ENCODE measurements at regions not wholly inside any gene's neighbourhood (a gene's known extent, or its start where the extent isn't known, plus 50 kb on each side); places are given as distances from the start of the nearest gene placed in this dataset.
"Not testable (repeated sequence)": the region's sequence is repeated elsewhere in the genome, so short reads cannot be mapped to it uniquely, and the experiment has no call there.

DNA sequence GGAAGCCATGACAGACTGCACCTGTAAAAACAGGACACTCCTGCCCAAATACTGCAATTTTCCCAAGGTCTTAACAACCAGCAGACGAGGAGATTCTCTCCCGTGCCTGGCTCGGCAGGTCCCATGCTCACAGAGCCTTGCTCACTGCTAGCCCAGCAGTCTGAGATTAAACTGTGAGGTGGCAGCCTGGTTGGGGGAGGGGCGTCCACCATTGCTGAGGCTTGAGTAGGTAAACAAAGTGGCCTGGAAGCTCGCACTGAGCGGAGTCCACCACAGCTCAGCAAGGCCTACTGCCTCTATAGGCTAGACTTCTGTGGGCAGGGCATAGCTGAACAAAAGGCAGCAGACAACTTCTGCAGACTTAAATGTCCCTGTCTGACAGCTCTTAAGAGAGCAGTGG is 80.3 kb downstream of the ANXA5 start:
- not testable (repeated sequence) for H3K4me3 ChIP-seq (ENCODE audit: low read length); DNase-seq (ENCODE audit: low read depth, low spot score)

DNA sequence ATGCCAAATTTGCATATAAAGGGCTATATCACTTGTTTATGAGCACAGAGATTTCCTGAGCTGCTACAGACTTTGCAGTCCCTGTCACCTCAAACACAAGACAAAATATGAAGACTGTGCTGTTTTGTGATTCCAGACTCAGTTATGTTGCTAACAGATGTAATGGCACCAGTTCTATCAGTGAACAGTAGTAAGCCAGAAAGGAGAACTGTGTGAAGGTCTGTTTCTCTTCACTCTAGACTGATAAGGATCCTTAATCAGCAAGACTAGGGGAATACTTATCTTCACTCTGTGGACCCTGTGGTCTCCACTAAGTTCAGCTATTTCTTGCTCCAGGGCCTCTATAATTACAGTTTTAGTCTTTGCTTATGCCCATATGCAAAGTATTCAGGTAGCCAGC is 82.7 kb downstream of the ANXA5 start:
- no peak for DNase-seq (ENCODE audit: low read depth, low spot score)
- no peak overlapping the region for H3K4me3 ChIP-seq (ENCODE audit: low read length)

DNA sequence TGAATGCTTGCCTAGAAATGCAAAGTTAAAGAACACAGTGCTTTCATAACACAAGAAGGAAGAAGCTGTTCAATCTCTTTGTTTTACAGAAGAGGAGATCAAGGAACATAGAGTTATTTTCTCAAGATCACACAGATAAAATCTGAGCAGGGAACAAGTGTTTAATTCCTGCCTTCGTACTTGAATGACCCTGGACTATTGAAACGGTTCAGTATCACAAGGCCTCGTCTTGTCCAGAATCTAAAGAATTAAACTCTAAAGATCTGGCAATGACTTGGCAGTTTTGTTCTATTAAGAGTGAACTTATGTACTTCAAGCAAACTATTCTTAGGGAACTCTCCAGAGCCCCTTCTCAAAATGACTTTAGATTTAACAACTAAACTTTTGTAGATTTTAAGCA is 97.7 kb downstream of the ANXA5 start:
- H3K4me3 ChIP-seq (ENCODE audit: low read length), result no peak overlapping the region
- no peak for DNase-seq (ENCODE audit: low read depth, low spot score)

DNA sequence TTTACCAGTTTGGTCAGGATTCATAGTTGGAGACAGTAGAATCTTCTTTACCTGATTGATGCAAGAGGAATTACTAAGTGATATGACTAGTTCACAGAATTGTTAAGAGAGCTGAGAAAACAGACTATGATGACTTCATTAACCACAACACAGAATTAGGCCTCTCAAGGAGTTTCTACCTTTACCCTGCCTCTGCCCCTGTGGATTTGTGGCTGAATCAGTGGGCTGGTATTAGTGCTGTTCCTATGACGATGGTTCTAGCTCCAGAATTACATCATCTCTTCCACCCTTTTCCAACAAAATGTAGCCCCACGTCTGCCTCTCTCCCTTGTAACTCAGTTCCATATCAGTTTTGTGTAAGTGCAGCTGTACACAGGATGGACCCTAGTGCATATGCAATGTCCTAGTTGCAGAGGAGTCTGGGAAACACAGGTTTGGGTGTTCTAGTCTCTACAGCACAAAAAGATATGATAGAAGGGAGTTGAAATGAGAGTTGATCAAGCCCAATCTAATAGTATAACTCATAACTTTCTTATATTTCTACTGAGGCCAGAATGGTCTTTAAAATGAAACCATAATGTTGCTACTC is 99.3 kb downstream of the ANXA5 start:
- DNase-seq (ENCODE audit: low read depth, low spot score), result peak; percentile 4
- no peak overlapping the region for H3K4me3 ChIP-seq (ENCODE audit: low read length)

DNA sequence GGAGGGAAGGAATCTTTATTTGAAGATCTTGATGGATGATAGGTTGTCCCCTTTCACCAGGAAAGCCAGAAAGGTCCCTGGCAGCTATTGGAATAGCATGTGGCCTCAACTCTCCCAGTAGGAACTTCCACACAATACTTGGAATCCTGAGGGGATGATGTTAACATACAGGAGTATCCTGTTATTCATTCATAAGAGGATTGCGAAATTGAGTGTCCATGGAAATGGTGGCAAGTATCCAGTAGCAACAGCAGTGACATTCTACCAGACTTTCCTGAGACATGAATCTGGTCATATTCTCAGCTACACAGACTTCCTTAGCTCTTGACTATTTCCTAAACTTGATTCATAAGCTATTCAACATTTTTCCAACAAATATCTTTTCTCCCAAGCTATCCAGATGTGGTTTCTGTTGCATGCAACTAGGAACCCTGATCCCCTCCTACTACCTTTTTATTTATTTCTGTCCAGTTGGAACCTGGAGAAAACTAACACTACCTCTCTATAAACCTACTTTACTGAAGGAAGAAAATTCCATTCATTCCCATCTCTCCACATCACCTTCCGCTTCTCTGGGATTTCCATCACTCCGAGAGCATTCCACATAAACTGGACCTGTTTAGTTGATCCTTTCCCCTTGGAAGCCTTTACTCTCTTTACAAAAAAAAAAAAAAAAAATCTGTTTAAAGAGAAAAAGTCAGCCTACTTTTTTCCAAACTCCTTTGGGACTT is 101.8 kb downstream of the ANXA5 start:
- no peak for DNase-seq (ENCODE audit: low read depth, low spot score)
- no peak overlapping the region for H3K4me3 ChIP-seq (ENCODE audit: low read length)

DNA sequence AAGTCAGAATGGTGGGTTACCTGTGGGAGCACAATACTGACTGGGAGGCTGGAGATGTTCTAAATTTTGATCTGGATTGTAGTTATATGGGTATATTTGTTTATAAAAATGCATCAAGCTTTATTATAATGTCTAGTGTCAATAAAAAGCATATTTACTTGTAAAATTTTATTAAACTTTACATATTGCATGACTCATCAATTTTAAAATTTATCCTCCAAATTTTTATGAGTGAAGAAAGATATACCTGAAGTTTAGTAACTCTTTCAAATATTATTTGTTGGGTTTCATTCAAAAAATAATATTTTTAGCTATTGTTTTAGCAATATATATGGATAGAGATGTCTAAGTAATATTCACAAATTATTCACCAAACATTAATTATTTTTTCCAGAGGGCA is 103.0 kb downstream of the ANXA5 start:
- no peak for DNase-seq (ENCODE audit: low read depth, low spot score)

DNA sequence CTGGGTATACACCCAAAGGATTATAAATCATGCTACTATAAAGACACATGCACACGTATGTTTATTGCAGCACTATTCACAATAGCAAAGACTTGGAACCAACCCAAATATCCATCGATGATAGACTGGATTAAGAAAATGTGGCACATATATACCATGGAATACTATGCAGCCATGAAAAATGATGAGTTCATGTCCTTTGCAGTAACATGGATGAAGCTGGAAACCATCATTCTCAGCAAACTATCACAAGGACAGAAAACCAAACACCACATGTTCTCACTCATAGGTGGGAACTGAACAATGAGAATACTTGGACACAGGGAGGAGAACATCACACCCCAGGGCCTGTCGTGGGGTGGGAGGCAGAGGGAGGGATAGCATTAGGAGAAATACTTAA is 104.5 kb downstream of the ANXA5 start:
- not testable (repeated sequence) for DNase-seq (ENCODE audit: low read depth, low spot score); H3K4me3 ChIP-seq (ENCODE audit: low read length)

More for the DNA sequence above, 103.0 kb downstream of the ANXA5 start:
- no peak overlapping the region for H3K4me3 ChIP-seq (ENCODE audit: low read length)

DNA sequence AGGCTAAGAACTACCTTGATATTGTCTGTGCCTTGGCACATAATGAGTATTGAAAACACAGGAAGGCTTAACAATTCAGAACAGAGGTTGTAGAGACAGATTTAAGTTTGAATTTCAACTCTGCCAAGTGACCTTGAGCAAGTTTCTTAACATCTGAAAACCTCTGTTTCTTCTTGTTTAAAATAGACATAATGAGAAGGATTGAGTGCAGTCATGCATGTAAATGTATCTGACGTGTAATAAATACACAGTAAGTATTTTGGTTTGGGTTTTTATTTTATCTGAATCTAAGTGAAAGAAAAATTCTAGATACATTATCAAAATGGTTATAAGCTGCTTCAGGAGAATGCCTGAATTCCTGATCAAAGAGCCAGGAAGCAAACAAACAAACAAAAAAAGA is 111.9 kb downstream of the ANXA5 start:
- no peak for DNase-seq (ENCODE audit: low read depth, low spot score)
- no peak overlapping the region for H3K4me3 ChIP-seq (ENCODE audit: low read length)

DNA sequence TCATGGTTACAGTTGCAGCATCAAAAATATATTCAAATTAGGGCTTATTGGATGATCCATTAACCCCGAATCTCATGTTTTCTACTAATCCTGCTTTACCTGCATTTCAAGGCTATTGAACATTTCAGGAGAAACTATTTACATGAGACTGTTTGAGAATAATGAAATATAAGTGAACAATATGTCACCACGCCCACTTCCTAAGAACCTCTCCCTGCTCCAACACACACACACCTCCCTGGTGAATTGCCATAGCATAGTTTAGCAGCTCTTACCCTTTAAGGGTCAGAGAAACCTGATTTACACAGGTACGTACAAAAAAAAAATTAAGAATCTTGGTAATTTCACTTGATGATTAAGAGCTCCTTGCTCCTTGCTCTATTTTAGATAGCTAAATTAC is 113.4 kb downstream of the ANXA5 start:
- no peak overlapping the region for H3K4me3 ChIP-seq (ENCODE audit: low read length)
- DNase-seq (ENCODE audit: low read depth, low spot score), result no peak

DNA sequence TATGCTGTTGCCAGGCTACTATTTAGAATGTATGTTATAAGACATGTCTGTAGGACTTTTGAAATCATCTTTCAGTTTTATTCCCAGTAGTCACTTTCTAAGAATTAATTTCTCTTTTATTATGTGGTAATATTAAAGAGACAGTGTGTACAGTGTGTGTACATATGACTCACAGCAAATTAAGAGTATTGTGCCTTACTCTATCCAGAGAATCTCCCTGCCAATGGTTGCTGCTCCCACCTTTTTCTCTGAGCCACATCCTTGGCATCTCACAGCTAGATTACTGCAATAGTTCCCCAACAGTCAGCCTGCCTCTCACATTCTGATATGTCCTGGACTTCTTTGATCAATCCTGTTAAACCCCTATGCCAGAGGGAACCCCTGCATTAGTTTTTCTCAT is 114.5 kb downstream of the ANXA5 start:
- no peak overlapping the region for H3K4me3 ChIP-seq (ENCODE audit: low read length)
- no peak for DNase-seq (ENCODE audit: low read depth, low spot score)

DNA sequence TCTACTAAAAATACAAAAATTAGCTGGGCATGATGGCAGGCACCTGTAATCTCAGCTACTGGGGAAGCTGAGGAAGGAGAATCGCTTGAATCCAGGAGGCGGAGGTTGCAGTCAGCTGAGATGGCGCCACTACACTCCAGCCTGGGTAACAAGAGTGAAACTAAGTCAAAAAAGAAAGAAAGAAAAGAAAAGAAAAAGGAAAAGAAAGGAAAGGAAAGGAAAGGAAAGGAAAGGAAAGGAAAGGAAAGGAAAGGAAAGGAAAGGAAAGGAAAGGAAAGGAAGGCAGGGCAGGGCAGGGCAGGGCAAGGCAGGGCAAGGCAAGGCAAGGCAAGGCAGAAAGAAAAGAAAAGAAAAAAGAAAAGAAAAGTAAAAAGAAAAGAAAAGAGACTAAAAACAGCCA is 121.4 kb downstream of the ANXA5 start:
- not testable (repeated sequence) for H3K4me3 ChIP-seq (ENCODE audit: low read length); DNase-seq (ENCODE audit: low read depth, low spot score)

DNA sequence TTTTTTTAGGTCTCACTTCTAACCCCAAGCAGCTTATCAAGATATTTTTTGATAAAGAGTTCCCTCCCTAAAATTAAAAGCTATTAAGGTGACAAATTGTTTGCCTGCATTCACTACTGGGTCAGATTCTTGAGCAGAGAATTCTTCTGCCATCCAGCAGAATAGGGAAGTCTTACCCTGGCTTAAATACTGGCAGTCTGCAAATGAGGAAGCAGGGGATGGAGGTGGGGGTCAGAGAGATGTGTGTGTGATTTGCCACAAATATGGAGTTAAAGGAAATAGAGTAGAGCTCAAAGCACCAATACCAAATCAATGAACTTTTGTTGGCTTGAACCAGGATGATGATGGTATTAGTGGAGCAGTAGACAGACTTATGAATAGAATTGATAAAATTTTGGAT is 122.2 kb downstream of the ANXA5 start:
- no peak for DNase-seq (ENCODE audit: low read depth, low spot score)
- no peak overlapping the region for H3K4me3 ChIP-seq (ENCODE audit: low read length)

DNA sequence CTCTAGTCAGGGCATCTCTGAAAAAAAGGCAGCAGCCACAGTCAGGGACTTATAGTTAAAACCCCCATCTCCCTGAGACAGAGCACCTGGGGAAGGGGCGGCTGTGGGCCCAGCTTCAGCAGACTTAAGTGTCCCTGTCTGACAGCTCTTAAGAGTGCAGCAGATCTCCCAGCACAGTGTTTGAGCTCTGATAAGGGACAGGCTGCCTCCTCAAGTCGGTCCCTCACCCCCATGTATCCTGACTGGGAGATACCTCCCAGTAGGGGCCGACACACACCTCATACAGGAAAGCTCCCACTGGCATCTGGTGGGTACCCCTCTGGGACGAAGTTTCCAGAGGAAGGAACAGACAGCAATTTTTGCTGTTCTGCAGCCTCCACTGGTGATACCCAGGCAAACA is 129.0 kb downstream of the ANXA5 start:
- DNase-seq (ENCODE audit: low read depth, low spot score), result no peak

DNA sequence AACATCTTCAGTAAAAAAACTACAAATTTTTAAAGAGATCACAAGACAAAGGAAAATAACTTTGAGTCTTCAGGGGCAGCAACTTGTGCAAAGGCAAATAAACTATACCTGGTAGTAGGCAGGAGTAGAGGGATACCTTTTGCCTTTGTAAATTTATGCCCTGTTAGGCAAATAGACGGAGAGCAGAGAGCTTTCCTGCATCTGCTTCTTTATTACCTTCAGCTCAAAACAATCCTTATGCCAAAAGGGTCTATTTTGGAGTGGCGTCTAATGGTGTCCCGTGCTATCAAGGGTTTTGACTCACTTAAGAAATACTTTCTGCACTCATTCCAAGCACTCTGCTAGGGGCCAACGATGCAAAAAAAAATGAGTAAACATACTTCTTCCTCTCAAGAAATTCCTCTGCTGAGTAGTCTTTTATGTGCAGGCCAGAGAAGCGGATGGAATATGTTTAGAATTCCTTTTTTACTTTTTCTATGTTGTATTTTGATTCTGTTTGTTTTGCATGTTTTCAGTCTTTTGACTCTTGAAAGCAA is 131.9 kb downstream of the ANXA5 start:
- H3K4me3 ChIP-seq (ENCODE audit: low read length), result no peak overlapping the region
- DNase-seq (ENCODE audit: low read depth, low spot score), result no peak

More for the DNA sequence above, 129.0 kb downstream of the ANXA5 start:
- H3K4me3 ChIP-seq (ENCODE audit: low read length), result no peak overlapping the region

DNA sequence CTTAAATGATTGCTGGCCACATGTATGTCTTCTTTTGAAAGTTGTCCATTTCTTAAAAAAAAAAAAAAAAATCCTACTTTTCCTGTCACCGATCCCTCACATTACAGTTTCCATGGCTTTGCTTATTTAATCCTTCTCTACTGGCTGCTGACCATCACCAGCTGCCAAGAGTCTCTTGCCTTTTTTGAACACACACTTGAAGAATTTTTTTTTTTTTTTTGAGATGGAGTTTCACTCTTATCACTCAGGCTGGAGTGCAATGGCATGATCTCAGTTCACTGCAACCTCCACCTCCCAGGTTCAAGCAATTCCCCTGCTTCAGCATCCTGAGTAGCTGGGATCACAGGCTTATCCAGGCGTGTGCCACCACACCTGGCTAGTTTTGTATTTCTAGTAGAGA is 134.0 kb downstream of the ANXA5 start:
- no peak overlapping the region for H3K4me3 ChIP-seq (ENCODE audit: low read length)
- DNase-seq (ENCODE audit: low read depth, low spot score), result no peak

DNA sequence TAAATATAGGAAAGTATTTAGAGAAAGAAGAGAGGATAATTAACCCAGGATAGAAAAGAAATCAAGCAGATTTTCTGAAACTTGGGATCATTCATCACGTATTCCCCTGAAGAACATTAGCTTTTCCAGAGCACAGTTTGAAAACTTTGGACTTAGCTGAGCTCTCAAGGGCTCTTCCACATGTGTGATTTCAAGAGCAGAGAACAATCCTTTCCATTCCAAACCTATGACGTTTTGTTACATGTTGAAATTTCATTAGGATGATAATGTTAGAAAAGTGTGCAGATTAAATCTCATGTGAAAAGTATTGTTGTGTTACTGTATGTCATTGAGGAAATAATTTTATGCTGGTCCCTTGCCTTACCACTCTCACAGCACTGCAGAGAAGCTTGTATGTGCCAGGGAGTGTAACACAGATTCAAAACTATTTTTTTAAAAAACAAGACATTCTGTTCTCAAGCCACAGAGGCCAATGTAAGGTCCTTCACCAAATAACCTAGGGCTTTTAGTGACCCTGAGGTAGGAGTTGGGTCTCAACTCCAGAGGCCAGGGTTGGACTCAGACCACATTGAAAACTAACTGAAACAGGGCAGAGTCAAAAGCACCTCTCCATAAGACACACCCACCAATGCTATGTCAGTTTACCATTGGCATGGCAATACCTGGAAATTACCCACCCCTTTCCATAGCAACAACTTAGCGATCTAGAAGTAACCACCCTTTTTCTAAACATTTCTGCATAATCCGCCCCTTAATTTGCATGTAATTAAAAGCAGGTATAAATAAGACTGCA is 141.3 kb downstream of the ANXA5 start:
- no peak for DNase-seq (ENCODE audit: low read depth, low spot score)
- H3K4me3 ChIP-seq (ENCODE audit: low read length), result no peak overlapping the region

DNA sequence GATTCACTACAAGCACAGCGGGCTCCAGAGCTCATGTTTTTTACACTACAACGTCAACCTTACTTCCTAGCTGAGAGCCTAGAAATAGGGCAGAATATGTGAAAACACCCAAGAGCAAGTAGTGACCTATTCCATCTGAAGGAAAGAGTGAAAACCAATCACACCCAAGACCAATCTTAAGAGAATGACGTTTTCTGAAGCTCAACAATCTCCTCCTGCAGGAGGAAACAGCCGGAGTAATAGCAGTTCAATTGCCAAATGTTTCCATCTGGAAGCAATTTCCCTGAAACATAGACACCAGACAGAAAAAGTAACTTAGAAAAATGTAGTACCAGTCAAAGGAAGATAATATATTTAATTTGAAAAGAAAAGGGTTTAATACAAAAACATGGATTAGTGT is 142.4 kb downstream of the ANXA5 start:
- no peak overlapping the region for H3K4me3 ChIP-seq (ENCODE audit: low read length)
- no peak for DNase-seq (ENCODE audit: low read depth, low spot score)

DNA sequence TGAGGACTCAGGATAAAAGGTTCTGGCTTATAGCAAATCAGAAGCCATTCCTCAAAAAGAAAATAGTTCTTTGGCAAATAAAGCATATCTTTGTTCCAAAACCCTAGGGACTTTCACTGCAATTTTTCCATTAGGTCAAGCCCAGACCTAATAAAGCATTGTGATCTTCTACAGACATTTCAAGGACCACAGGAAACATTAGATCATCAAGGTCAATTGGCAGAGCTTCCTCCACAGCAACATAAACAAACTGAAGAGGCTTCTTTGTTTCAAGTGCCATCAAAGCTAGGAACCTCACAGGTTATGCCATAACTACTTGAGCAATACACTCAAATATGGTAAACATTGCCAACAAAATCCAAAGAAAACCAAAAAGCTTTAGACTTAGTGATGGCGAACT is 144.9 kb downstream of the ANXA5 start:
- no peak for DNase-seq (ENCODE audit: low read depth, low spot score)
- no peak overlapping the region for H3K4me3 ChIP-seq (ENCODE audit: low read length)

DNA sequence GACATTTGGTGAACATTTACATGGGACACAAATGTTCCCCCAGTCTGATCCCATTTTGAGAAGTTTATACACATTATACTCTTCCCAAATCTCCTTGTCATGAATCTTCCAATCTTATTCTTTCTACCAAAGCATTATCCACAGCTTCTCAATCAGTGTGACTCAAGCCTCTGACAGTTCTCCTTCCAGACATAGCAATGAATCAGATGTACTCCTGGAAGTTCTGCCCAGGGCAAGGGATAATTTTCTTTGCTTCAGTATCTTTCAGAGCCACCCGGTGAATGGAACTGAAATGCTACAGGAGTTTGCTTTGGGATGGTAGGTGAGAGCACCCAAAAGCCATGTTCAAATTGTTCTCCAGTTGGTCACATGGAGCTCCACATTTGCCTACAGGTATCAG is 145.5 kb downstream of the ANXA5 start:
- no peak for DNase-seq (ENCODE audit: low read depth, low spot score)

DNA sequence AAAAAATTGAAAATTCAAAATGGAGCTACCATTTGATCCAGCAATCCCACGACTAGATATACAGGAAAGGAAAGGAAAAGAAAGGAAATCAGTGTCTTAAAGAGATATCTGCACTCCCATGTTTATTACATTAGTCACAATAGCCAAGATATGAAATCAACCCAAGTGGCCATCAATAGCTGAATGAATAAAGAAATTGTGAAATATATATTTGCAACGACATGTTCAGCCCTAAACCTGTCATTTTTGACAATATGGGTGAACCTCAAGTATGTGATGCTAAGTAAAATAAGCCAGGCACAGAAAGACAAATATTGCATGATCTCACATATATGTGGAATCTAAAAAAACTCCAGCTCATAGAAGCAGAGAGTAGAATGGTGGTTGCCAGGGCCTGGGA is 155.1 kb downstream of the ANXA5 start:
- DNase-seq (ENCODE audit: low read depth, low spot score), result no peak
- H3K4me3 ChIP-seq (ENCODE audit: low read length), result no peak overlapping the region

More for the DNA sequence above, 145.5 kb downstream of the ANXA5 start:
- no peak overlapping the region for H3K4me3 ChIP-seq (ENCODE audit: low read length)
